ENCODE measurements at regions not wholly inside any gene's neighbourhood (a gene's known extent, or its start where the extent isn't known, plus 50 kb on each side); places are given as distances from the start of the nearest gene placed in this dataset.

GRCh38 chr6:4447639-4448330, 312.4 kb upstream of the ECI2 start:
- no peaks in the 10 kb centered on the region for H3K4me1 Mint-ChIP-seq (ENCODE audit: unreplicated experiment)
- no peak overlapping the region for H3K27ac Mint-ChIP-seq (ENCODE audit: unreplicated experiment)
- no peak for TF ChIP-seq CTCF (IDR thresholded peaks at IDR 0.05; ENCODE audit: unreplicated experiment)
- no peak overlapping the region for H3K4me3 Mint-ChIP-seq (ENCODE audit: unreplicated experiment)
- no peak for DNase-seq (ENCODE audit: low spot score)
- H3K9me3 Mint-ChIP-seq (ENCODE audit: unreplicated experiment) = no peaks in the 10 kb centered on the region
- H3K36me3 Mint-ChIP-seq (ENCODE audit: low read depth, unreplicated experiment) = no peaks in the 10 kb centered on the region
- no peaks in the 10 kb centered on the region for H3K27me3 Mint-ChIP-seq (ENCODE audit: unreplicated experiment)

GRCh38 chr6:4446982-4447381, 311.6 kb upstream of the ECI2 start:
- Mint-ChIP-seq H3K4me1 (ENCODE audit: unreplicated experiment) (no peaks in the 10 kb centered on the region), H3K27ac (ENCODE audit: unreplicated experiment) (no peak overlapping the region), H3K4me3 (ENCODE audit: unreplicated experiment) (no peak overlapping the region), H3K9me3 (ENCODE audit: unreplicated experiment) (no peaks in the 10 kb centered on the region), H3K27me3 (ENCODE audit: unreplicated experiment) (no peaks in the 10 kb centered on the region), H3K36me3 (ENCODE audit: low read depth, unreplicated experiment) (no peaks in the 10 kb centered on the region)
- DNase-seq (ENCODE audit: low spot score) = no peak
- TF ChIP-seq CTCF (IDR thresholded peaks at IDR 0.05; ENCODE audit: unreplicated experiment) = no peak

- H3K4me3 Mint-ChIP-seq (ENCODE audit: unreplicated experiment) = no peak overlapping the region
- no peaks in the 10 kb centered on the region for H3K9me3 Mint-ChIP-seq (ENCODE audit: unreplicated experiment)
- TF ChIP-seq CTCF (IDR thresholded peaks at IDR 0.05; ENCODE audit: unreplicated experiment) = no peak
- no peak overlapping the region for H3K27ac Mint-ChIP-seq (ENCODE audit: unreplicated experiment)
- no peak for DNase-seq (ENCODE audit: low spot score)
- H3K36me3 Mint-ChIP-seq (ENCODE audit: low read depth, unreplicated experiment) = no peaks in the 10 kb centered on the region
- no peaks in the 10 kb centered on the region for H3K27me3 Mint-ChIP-seq (ENCODE audit: unreplicated experiment)
- no peaks in the 10 kb centered on the region for H3K4me1 Mint-ChIP-seq (ENCODE audit: unreplicated experiment)
These were observed 306.6 kb upstream of the ECI2 start for GRCh38 chr6:4441981-4442434.

GRCh38 chr6:4439159-4439558, 303.8 kb upstream of the ECI2 start:
- peaks cover 4% of the 10 kb centered on the region for H3K4me1 Mint-ChIP-seq (ENCODE audit: unreplicated experiment)
- H3K27me3 Mint-ChIP-seq (ENCODE audit: unreplicated experiment) = no peaks in the 10 kb centered on the region
- DNase-seq (ENCODE audit: low spot score) = no peak
- H3K4me3 Mint-ChIP-seq (ENCODE audit: unreplicated experiment) = no peak overlapping the region
- no peak overlapping the region for H3K27ac Mint-ChIP-seq (ENCODE audit: unreplicated experiment)
- no peaks in the 10 kb centered on the region for H3K9me3 Mint-ChIP-seq (ENCODE audit: unreplicated experiment)
- H3K36me3 Mint-ChIP-seq (ENCODE audit: low read depth, unreplicated experiment) = no peaks in the 10 kb centered on the region
- TF ChIP-seq CTCF (IDR thresholded peaks at IDR 0.05; ENCODE audit: unreplicated experiment) = no peak

GRCh38 chr6:4437342-4437741, 302.0 kb upstream of the ECI2 start:
- Mint-ChIP-seq H3K27ac (ENCODE audit: unreplicated experiment) (no peak overlapping the region), H3K36me3 (ENCODE audit: low read depth, unreplicated experiment) (no peaks in the 10 kb centered on the region), H3K4me3 (ENCODE audit: unreplicated experiment) (no peak overlapping the region), H3K9me3 (ENCODE audit: unreplicated experiment) (no peaks in the 10 kb centered on the region), H3K4me1 (ENCODE audit: unreplicated experiment) (peaks cover 4% of the 10 kb centered on the region), H3K27me3 (ENCODE audit: unreplicated experiment) (no peaks in the 10 kb centered on the region)
- TF ChIP-seq CTCF (IDR thresholded peaks at IDR 0.05; ENCODE audit: unreplicated experiment) = no peak
- DNase-seq (ENCODE audit: low spot score) = no peak

Measured in endothelial cell (in vitro differentiated cells).